ENCODE measurements at regions not wholly inside any gene's neighbourhood (a gene's known extent, or its start where the extent isn't known, plus 50 kb on each side); places are given as distances from the start of the nearest gene placed in this dataset.

DNA sequence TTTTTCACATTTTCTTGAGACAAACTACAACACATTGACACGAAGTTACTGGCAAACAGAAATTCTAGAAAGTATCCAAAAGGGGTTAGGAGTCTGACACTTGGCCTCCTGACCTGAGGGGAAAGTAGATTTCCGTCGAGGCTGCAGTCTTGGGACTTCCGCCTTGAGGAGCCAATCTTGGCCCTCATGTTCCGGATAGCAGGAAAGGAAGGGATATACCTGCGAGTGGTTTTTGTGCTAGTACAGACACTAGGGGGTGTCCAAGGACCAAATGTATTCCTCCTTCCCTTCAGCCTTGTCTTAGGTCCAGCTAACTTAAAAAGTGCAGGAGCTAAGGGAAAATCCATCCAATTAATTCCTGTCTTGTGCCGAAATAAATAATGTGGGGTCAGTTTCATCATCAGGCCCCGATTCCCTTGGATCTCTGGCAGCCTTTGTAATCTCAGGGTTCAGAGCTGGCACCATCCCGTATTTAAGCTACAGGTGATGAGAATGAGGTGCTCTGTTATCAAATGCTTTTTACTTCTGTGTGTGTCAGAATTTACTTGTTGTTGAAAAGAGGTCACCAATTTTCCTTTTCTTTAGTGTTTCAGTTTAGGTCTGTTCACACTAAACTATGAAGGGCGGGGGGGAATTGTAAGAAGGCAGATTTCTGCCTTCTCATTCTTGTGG lies 330.2 kb upstream of the FANCL start:
- DNase-seq = no peak

DNA sequence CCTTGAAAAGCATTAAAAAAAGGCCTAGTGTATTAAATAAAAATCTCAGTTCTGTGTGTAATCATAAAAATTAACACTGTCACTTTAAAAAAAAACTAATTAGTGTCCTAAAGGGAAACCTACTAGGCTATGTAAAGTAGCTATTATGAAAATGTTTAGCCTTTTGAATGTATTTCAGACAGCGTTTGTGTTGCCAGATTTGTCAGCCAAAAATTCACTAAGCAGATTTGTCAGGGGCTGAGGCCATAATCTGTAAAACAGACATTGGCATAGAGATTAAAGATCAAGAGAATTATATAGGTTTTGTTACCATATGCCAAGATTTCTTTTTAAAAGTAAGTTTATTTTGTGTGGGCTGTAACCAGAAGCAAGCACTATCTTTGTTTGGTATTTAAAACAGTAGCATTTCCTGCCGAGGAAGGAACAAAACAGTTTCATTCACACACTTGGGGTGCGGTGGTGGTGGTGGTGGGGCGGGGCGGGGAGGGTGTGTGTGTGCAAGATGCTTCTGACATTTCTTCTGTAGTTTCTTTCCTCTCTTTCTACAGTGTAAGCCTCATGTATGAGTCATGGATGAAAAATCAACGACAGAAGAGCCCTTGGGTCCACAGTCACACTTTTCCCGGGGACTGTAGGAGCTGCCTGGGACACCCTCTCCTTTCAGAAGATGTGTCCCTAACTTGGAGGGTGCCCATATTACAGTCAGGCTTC lies 328.5 kb upstream of the FANCL start:
- DNase-seq = no peak

DNA sequence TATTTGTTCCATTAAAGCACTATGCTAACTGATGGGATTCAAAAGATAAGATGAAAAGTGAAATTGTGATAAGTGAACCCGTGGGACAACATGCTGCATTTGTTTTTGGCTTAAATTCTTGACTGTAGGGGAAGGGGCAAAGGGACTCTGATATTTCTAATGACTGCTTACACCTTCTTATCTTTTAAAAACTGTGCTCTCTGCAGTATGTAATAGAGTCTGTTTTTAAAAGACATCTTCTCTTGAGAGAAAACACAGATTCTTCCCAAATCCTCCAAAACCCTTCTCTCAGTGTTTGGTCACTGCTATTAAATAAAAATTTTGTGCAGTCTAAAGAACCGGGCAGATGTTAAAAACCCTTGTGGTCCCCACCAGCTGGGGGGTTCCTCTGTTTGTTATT lies 327.8 kb upstream of the FANCL start:
- no peak for DNase-seq

DNA sequence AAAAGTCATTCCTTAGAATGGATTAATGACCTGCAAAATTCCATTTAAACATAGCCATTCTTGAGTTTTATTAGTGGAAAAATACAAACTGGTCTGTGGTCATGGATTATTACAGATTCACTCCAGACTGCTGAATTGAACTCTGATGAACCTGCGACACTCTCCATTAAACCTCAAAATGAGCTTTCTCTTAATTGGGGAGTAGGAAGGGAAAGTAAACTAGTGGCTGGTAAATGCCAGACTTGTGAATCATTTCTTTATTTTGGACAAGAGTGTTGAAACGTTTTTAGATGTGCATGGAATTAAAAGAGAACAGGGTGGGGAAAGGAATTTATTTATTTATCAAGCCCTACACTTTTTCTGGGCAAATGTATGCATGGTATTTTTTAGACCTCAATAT lies 321.2 kb upstream of the FANCL start:
- no peak for DNase-seq

DNA sequence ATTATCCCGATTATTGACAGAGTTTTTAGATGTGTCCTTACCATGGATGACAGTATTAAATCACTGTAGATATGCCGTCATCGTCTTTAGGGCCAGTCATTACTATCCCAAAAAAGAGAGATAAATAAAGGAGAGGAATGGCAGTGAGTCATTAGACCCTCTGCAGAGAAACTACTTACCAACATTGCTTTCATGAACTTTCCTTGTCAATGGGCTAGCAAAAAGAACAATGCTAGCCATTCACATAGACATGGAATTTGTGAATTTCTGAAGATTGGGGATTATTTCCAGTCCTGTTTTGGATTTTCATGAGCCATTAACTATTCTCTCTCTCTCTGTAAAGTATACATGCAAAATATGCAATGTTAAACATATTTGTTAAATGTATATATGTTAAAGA lies 319.4 kb upstream of the FANCL start:
- DNase-seq = no peak

DNA sequence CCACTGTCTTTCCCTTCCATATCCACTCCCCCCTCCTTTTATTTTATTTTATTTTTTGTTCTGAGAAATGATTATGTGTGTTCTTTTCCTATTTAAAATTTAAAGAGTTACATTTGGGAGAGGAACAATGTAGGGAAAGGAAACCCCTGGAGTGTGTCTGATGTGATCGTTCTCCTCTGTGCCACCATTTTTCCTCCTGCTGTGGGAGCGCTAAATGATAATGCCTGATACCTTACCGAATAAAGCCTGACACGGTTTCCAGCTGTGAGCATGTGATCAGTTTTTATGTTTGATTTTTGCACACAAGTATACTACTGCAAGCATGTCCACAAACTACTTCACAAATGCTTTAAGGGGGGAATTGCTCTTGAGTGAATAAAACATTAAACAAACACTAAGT lies 317.8 kb upstream of the FANCL start:
- no peak for DNase-seq

DNA sequence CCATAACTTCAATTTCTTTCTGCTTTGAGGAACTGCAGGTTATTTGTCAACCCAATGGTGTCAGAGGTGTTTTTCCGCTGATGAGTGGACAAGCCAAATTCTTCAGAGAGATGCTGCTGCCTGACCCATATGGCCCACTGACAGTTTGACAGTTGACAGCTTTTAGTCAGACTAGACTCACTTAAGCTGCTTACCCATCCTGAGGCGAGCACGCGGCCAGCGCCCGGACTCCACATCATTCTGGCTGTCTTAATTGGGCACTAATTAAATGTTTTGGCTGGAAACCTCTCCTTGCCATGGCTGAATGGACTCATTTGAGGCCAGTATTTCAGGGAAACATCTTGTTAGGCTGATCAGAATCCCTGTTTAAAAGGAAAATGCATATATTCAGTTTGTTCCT lies 316.1 kb upstream of the FANCL start:
- no peak for DNase-seq

DNA sequence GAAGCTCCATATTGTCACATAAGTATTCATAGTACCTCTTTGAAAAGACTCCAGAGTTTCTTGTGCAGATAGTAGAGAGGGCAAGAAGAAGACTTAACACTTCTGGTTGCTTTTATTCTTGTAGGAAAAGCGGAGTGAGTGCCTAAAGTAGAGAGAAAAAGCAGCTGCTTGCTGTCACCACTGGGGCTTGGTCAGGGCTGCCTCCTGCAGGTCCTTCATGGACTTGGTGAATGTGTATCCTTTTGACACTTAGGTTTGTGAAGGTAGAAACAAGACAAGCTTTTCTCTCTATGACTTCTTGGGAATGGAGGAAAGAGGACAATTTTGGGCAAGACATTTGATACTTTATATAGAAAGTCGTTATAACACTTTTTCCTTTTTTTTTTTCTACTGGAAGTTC lies 312.8 kb upstream of the FANCL start:
- DNase-seq = no peak

DNA sequence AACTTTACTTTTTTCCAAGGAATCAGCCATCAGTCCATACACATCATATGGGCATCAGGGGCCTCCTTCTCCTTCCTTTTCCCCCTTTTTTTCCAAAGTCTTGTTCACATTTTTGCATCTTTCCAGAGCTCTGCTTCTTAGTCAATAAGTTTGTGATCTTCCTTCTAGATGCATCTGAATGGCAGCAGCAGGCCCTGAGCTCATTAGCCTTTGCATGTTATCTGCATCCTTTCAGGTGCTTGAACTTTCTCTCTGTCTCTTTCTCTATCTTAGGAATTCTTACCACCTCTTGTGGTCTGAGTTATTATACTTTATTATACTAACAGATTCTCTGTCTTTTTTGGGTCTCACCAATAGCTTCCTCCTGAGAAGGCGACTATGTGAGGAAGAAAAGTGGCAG lies 312.4 kb upstream of the FANCL start:
- DNase-seq = no peak

DNA sequence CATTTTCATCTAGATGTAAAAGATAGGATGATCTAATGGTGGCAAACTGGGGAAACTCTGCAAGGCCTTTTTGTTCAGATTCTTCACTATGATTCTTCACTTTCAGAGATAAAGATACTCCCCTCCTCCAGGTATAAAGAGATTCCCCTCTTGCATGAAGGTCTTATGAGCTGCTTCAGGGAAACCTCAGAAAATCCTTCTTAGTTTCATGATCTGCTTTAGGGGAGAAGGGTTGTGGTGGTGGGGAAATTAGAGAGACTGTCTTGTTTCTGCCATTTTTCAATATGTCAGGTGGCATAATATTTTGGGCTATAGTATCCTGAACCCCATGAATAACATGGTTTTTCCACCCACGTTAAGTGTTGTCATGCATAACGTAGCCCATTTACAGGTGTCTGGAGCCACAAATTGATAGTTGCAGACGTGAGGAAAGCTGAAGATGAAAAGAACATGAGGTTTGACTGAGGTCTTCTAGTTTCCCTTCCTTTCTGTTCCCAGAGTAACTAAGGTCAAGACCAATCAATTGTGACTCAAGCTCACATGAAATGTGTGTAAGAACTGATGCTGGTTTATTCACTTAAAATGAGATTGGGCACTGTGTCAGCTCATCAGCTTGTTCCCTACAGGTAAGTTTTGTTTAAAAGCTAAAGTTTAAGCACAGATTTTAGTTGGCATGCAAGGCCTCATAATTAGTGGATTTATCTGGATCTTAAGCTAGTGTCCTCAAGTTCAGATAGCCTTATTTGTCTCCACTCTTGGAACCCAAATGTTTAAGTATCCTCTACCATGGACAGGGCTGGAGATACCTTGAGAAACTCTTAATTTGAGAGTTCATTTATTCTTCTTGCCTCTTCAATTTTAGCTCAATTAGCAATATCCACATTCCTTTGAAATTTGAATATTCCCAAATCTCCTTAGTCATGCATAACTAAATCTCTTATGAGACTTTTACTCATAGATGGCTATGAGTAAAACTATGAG lies 304.5 kb upstream of the FANCL start:
- DNase-seq = no peak

DNA sequence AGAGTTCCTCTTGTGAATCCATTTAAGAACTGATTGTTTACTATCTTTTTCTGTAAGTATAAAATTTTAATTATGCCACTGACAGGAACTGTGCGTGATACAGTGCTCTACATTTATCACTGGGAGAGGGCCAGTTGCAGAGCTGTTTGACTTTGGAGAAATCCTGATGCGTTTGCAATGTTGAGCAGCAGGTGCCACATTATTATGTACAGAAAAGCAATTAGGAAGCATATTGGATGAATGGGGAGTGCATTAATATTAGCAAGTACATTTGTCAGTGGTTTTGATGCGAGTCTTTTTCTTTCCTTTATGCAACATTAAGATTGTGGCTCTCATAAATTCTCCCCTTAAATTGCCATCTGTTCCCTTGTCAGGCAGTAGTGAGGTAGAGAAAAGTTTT lies 302.3 kb upstream of the FANCL start:
- no peak for DNase-seq

DNA sequence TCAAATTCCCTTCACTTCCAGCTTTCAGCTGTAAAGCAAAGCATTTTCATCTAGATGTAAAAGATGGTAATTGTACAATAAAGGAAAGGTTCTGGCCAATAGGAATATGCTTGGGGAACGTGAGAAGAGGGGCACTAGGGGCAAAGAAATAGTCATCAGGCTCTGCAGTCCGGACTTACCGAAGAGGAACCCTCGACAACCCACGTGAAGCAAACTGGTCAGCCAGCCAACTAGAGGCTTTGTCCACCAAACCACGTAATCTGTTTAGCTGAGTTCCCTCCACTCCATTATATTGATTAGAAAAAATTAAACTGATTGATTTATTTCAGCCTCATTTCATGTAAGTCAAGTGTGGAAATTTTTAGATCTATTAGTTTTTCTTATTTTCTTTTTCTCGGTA lies 300.4 kb upstream of the FANCL start:
- no peak for DNase-seq

DNA sequence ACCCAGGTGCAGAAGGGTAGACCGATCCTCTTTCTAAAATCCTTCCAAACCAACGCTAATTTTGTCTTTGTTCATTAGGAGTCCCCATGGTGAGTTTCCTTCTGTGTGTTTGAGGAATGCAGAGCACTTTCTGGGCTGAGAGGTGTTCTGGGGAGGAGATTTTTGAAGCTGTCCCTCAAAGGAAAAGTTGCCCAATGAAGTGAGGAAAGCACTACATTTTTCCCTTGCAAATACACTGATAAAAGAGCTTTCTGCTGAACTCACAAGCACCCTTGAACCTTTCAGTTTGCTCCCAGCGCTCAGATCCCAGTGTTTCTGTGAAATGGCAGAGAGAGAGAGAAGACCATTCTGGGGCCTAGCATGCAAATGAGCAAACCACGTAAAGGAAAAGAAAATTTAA lies 299.6 kb upstream of the FANCL start:
- no peak for DNase-seq

DNA sequence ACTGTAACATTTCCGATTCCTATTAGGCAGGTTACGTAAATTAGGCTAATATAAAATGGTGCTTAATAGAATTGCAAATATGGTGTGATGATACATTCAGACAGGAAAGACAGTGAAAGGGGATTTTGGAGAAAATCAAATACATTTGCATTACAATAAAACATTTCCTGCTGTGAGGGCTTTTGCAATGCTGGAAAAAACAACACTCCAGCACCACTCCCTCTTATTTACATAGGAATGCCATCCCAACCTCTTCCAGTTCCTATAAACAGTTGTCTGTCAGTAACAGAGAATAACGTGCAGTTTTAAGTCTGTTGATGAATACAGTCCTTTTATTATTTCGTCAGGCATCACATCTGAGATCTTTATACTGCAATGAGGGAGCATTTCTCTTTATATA lies 298.8 kb upstream of the FANCL start:
- DNase-seq = no peak

DNA sequence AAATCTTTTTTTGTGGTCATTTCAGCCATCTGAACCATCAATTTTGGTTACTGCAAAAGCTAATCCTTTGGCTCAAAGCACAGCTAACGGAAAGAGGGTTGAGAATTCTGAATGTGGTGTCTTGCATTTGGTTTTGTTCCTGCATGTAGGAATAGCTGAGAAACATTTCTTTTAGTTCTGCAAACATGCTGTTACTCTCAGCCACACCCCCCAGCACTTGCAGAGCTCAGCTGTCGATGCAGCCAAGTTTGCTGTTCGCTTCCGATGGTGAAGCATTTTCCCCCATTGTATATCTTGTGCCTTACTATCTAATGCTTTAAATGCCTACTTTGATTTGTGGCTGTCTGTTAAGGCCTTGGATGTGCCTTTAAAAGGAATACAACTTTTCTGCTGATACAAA lies 294.9 kb upstream of the FANCL start:
- no peak for DNase-seq

DNA sequence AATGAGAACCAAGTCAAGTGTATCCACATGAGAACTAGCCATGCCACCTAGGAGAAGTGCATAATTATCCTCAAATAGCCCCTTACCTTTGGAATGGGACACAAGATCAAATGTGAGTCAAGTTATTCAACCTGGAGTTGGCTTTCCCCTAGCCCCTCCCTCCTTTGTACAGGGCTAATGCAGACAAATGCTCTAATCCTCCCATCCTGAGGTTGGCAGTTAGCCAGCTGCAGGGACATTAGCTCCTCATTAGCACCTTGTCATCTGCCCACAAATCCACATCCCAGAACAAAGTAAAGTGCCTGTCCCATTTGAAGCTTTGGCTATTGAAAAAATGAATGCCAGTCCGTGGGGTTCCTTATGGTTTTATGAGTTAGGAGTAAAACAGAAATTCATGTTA lies 294.1 kb upstream of the FANCL start:
- no peak for DNase-seq

DNA sequence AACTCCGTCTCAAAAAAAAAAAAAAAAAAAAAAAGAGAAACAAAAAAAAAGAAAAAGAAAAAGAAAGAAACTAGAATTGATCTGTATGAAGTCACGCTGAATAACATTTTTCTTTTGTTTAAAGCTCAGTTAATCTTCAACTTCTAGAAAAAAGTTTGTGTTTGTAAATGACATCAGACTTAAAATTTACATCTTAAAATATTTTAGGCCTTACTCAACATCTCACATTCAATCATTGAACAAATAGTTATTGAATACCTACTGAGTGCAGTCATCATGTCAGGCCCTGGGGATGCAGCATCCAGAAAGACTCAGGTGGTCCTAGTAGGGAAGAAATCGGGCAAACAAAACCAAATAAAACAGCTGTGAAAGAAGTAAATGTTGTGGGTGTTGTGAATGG lies 292.3 kb upstream of the FANCL start:
- DNase-seq = no peak

DNA sequence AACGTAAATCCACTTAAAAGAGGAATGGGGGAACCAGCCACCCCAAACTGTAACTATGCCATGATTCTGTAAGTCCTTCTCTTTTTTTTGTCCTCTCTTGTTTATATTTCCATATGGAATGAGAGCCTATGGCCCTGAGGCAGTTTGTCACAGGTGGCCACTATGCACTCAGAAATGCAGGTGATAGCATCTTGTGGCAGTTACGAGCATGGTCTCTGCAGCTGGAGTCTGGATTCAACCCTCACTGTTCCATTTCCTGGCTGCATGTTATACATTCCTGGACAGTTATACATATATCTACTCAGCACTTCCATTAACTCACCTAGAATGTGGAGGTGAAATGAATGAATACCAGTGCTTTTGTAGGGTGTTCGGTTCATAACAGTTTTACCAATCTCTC lies 291.5 kb upstream of the FANCL start:
- DNase-seq = no peak

DNA sequence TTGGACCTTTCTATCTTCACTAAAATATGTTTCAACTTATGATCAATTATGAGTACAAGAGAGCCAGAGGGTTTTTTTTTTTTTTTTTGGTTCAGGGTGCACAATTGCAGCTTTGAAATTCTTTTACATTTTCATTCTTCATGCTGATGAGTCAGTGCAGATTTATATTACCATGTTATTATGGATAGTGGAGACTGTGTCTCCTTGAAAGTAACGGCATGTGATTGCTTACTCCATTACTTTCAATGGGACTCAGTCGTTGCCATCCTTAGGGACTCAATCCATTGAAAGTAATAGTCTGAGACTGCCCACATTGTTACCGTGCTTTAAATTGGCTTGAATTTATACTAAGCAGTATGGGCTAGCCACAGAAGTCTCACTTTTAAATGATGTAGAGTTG lies 286.5 kb upstream of the FANCL start:
- no peak for DNase-seq

DNA sequence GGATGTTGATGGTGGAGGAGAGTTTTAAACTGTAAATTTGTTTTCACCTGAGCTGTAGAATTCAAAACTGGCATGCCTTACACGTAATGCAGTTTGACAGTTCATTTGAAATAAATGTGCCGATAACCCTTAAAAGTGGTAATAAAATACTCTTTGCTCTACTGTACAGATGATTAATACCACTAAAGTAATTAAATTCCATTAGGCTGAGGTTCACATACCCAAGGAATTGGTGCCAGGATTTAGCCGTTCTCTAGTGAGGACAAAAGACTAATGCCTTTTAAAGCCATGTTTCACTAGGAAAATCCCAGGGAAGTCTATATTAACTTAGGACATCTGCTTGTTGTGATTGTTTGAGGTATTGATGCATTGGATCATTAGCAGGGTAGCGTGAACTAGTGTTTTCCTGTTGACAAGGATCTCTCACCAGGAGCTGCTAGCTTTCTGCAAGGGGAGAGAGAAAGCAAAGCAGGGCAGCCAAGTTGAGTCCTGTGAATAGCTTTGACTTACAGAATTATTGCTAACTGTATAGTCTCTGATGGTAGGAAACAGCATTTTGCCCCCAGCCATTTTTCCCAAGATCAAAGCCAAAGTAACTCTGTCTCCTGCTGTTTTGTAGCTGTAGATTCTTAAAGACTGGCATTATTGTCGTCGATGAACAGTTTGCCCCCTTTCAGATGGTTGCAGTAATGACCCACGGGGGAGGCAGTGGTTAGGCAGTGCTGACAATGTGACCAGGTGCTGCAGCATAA lies 280.9 kb upstream of the FANCL start:
- no peak for DNase-seq

DNA sequence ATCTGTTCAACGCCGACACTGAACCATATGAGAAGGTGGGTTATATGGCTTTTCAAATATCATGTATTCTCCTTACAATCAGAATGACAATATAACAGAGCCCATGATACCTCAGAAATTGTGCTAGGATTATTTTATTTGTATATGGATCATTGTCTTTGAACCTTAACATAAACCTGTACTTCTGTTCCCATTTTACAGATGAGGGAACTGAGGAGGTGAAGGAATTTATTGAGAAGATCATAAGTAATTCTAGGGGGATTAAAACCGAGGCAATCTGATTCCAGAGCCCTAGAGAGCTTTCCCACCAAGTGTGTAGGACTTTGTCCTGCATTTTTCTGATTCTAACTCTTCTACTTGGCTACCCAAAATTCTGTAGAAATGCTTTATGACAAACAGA lies 279.8 kb upstream of the FANCL start:
- no peak for DNase-seq

DNA sequence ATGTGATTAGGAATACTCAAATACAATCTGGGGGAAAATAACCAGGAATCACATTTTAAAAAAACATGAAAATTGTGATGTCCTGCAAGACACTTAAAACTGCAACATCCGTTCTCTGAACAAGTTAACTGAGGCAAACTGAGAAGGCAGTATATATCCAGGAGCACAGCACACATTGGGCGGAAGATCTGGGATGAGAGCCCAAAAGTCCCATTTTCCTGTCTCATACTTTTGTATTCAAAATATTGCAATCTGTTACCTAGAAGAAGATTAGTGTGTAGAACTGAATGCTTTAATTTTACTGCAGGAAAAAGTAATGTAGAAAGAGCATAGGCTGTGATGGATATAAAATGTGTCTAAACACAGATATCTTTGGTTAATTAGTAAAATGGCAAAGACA lies 276.8 kb upstream of the FANCL start:
- DNase-seq = no peak

DNA sequence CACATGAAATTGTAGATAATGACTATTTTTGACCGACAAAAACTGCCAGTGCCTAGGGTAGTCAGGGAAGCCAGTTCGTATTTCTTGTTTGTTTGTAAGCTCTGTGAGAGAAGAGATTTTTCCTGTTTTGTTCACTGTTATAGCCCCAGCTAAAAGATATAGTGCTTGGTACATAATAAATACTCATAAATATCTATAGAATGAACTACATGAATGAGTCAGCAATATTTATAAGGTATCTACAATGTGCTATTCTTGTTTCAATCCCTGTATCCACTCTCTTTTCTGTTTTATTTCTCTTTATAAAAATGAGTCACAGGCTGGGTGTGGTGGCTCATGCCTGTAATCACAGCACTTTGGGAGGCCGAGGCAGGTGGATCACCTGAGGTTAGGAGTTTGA lies 275.6 kb upstream of the FANCL start:
- DNase-seq = no peak

All from central memory CD4-positive, alpha-beta T cell (primary cell).